ENCODE measurements at regions not wholly inside any gene's neighbourhood (a gene's known extent, or its start where the extent isn't known, plus 50 kb on each side); places are given as distances from the start of the nearest gene placed in this dataset.

GRCh38 chr2:183919926-183920325 is 678.4 kb upstream of the ZNF804A start:
- DNase-seq (ENCODE audit: low spot score) = no peak
- 91% methylated on average over 2 of the region's 2 CpGs for WGBS

GRCh38 chr2:183925281-183925680 is 673.0 kb upstream of the ZNF804A start:
- no peaks in the 10 kb centered on the region for H3K9me3 ChIP-seq
- intact Hi-C loops (cut with DNase I) = no loop called here
- WGBS = 97% methylated on average over 1 of the region's 1 CpG
- DNase-seq (ENCODE audit: low spot score) = no peak
- H3K4me3 ChIP-seq = no peak overlapping the region
- no peaks in the 10 kb centered on the region for H3K36me3 ChIP-seq
- TF ChIP-seq CTCF (IDR thresholded peaks at IDR 0.05) (no peak), POLR2AphosphoS5 (IDR thresholded peaks at IDR 0.05) (no peak), POLR2A (IDR thresholded peaks at IDR 0.05) (no peak)
- no peaks in the 10 kb centered on the region for H3K4me1 ChIP-seq (replicated peaks)
- no peak overlapping the region for H3K27ac ChIP-seq
- H3K27me3 ChIP-seq (replicated peaks; ENCODE audit: insufficient read depth) = no peaks in the 10 kb centered on the region

More at GRCh38 chr2:183919926-183920325, 678.4 kb upstream of the ZNF804A start:
- intact Hi-C loops (cut with DNase I) = no loop called here
- Histone ChIP-seq H3K27ac (no peak overlapping the region), H3K4me3 (no peak overlapping the region), H3K4me1 (replicated peaks) (no peaks in the 10 kb centered on the region), H3K36me3 (no peaks in the 10 kb centered on the region), H3K9me3 (no peaks in the 10 kb centered on the region), H3K27me3 (replicated peaks; ENCODE audit: insufficient read depth) (no peaks in the 10 kb centered on the region)
- TF ChIP-seq CTCF (IDR thresholded peaks at IDR 0.05) = no peak
- no peak for TF ChIP-seq POLR2A (IDR thresholded peaks at IDR 0.05)
- TF ChIP-seq POLR2AphosphoS5 (IDR thresholded peaks at IDR 0.05) = no peak

GRCh38 chr2:183926433-183926832 is 671.9 kb upstream of the ZNF804A start:
- H3K27me3 ChIP-seq (replicated peaks; ENCODE audit: insufficient read depth) = no peaks in the 10 kb centered on the region
- WGBS = 35% methylated on average over 1 of the region's 1 CpG
- DNase-seq (ENCODE audit: low spot score) = no peak
- no peaks in the 10 kb centered on the region for H3K4me1 ChIP-seq (replicated peaks)
- no peaks in the 10 kb centered on the region for H3K9me3 ChIP-seq
- TF ChIP-seq POLR2AphosphoS5 (IDR thresholded peaks at IDR 0.05) (no peak), CTCF (IDR thresholded peaks at IDR 0.05) (no peak), POLR2A (IDR thresholded peaks at IDR 0.05) (no peak)
- H3K36me3 ChIP-seq = no peaks in the 10 kb centered on the region
- intact Hi-C loops (cut with DNase I) = no loop called here
- no peak overlapping the region for H3K27ac ChIP-seq
- H3K4me3 ChIP-seq = no peak overlapping the region

GRCh38 chr2:183927406-183928325 is 670.7 kb upstream of the ZNF804A start:
- Histone ChIP-seq H3K9me3 (no peaks in the 10 kb centered on the region), H3K36me3 (no peaks in the 10 kb centered on the region), H3K4me3 (no peak overlapping the region), H3K4me1 (replicated peaks) (no peaks in the 10 kb centered on the region), H3K27me3 (replicated peaks; ENCODE audit: insufficient read depth) (no peaks in the 10 kb centered on the region), H3K27ac (no peak overlapping the region)
- no peak for DNase-seq (ENCODE audit: low spot score)
- WGBS = 73% methylated on average over 4 of the region's 4 CpGs
- intact Hi-C loops (cut with DNase I) = no loop called here
- TF ChIP-seq POLR2AphosphoS5 (IDR thresholded peaks at IDR 0.05) (no peak), POLR2A (IDR thresholded peaks at IDR 0.05) (no peak), CTCF (IDR thresholded peaks at IDR 0.05) (no peak)

GRCh38 chr2:183935005-183935404 is 663.3 kb upstream of the ZNF804A start:
- Histone ChIP-seq H3K27ac (no peak overlapping the region), H3K27me3 (replicated peaks; ENCODE audit: insufficient read depth) (no peaks in the 10 kb centered on the region), H3K36me3 (no peaks in the 10 kb centered on the region), H3K9me3 (no peaks in the 10 kb centered on the region), H3K4me3 (no peak overlapping the region), H3K4me1 (replicated peaks) (no peaks in the 10 kb centered on the region)
- WGBS = 64% methylated on average over 3 of the region's 3 CpGs
- DNase-seq (ENCODE audit: low spot score) = no peak
- TF ChIP-seq POLR2A (IDR thresholded peaks at IDR 0.05) (no peak), CTCF (IDR thresholded peaks at IDR 0.05) (no peak), POLR2AphosphoS5 (IDR thresholded peaks at IDR 0.05) (no peak)
- intact Hi-C loops (cut with DNase I) = no loop called here
